ENCODE measurements at regions not wholly inside any gene's neighbourhood (a gene's known extent, or its start where the extent isn't known, plus 50 kb on each side); places are given as distances from the start of the nearest gene placed in this dataset.
A peak's percentile ranks its signal among the peaks of the same experiment; 100 is the strongest.

GRCh38 chr2:12452185-12452584 lies 264.6 kb upstream of the TRIB2 start:
- Histone ChIP-seq H3K4me2 (ENCODE audit: low read length) (no peak overlapping the region), H3K9me3 (ENCODE audit: insufficient read depth, low read length) (no peaks in the 10 kb centered on the region)
- TF ChIP-seq, protein P1, sequence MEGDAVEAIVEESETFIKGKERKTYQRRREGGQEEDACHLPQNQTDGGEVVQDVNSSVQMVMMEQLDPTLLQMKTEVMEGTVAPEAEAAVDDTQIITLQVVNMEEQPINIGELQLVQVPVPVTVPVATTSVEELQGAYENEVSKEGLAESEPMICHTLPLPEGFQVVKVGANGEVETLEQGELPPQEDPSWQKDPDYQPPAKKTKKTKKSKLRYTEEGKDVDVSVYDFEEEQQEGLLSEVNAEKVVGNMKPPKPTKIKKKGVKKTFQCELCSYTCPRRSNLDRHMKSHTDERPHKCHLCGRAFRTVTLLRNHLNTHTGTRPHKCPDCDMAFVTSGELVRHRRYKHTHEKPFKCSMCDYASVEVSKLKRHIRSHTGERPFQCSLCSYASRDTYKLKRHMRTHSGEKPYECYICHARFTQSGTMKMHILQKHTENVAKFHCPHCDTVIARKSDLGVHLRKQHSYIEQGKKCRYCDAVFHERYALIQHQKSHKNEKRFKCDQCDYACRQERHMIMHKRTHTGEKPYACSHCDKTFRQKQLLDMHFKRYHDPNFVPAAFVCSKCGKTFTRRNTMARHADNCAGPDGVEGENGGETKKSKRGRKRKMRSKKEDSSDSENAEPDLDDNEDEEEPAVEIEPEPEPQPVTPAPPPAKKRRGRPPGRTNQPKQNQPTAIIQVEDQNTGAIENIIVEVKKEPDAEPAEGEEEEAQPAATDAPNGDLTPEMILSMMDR (IDR thresholded peaks at IDR 0.05; ENCODE audit: low read depth, low read length) = no peak
- TF ChIP-seq EZH2phosphoT487 (IDR thresholded peaks at IDR 0.05; ENCODE audit: low read depth) = no peak

DNA sequence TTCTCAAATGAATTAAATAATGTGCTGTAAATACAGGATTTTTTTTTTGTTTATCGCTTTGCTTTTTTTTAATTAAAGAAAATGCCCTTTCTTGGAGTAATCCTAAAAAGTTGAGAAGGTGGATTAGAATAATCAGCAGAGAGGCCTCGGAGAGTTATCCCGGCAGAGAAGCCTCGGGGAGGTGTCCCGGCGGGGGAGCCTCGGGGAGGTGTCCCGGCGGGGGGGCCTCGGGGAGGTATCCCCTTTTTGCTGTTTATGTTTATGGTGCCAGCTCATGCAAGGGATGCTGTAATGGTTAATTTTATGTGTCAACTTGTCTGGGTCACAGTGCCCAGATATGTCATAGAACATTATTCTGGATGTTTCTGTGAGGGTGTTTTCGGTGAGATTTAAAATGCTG lies 263.0 kb upstream of the TRIB2 start:
- no peaks in the 10 kb centered on the region for H4K20me1 ChIP-seq (ENCODE audit: insufficient read depth, low read length)
- H3K9me3 ChIP-seq (ENCODE audit: insufficient read depth, low read length) = no peaks in the 10 kb centered on the region
- H3K27me3 ChIP-seq (ENCODE audit: low read depth, low read length) = 0 out of 2 replicates have a peak, but pooled peaks cover 4% of the 10 kb centered on the region
- H3K4me2 ChIP-seq (ENCODE audit: low read length) = no peak overlapping the region
- no peak overlapping the region for H3K4me3 ChIP-seq (ENCODE audit: low read length)
- no peaks in the 10 kb centered on the region for H3K36me3 ChIP-seq (replicated peaks; ENCODE audit: low read depth, low read length)
- H3K79me2 ChIP-seq (ENCODE audit: low read length) = no peaks in the 10 kb centered on the region
- no peaks in the 10 kb centered on the region for H3K4me1 ChIP-seq (ENCODE audit: low read length)
- no peak overlapping the region for H3K9ac ChIP-seq (ENCODE audit: low read length)
- TF ChIP-seq, protein P1 (IDR thresholded peaks at IDR 0.05; ENCODE audit: low read depth, low read length) = no peak
- TF ChIP-seq EZH2phosphoT487 (IDR thresholded peaks at IDR 0.05; ENCODE audit: low read depth) = no peak
- H3K27ac ChIP-seq (ENCODE audit: low read length) = no peak overlapping the region
- no peak overlapping the region for H2AFZ ChIP-seq (ENCODE audit: low read depth, low read length)

More at GRCh38 chr2:12452185-12452584, 264.6 kb upstream of the TRIB2 start:
- H2AFZ ChIP-seq (ENCODE audit: low read depth, low read length) = no peak overlapping the region
- no peaks in the 10 kb centered on the region for H3K79me2 ChIP-seq (ENCODE audit: low read length)
- no peak overlapping the region for H3K9ac ChIP-seq (ENCODE audit: low read length)
- H3K27ac ChIP-seq (ENCODE audit: low read length) = no peak overlapping the region
- H3K27me3 ChIP-seq (ENCODE audit: low read depth, low read length) = 0 out of 2 replicates have a peak, but pooled peaks cover 4% of the 10 kb centered on the region
- H3K36me3 ChIP-seq (replicated peaks; ENCODE audit: low read depth, low read length) = no peaks in the 10 kb centered on the region
- H4K20me1 ChIP-seq (ENCODE audit: insufficient read depth, low read length) = no peaks in the 10 kb centered on the region
- no peaks in the 10 kb centered on the region for H3K4me1 ChIP-seq (ENCODE audit: low read length)
- H3K4me3 ChIP-seq (ENCODE audit: low read length) = no peak overlapping the region

DNA sequence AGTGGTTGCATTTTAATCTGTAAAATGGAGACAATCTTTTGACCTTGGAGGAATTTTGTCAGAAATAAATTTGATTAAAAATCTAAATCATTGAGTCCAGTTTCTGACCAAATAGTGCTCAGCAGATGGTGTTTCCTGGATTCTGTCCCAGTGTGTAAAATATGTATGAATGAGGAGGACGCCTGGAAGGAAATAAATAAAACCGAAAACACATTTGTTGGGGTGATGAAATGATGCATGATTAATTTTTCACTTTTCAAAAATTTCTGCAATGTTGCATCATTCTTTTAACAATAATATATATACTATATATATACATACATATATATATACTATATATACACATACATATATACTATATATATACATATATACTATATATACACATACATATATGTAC lies 261.1 kb upstream of the TRIB2 start:
- no peak overlapping the region for H3K27ac ChIP-seq (ENCODE audit: low read length)
- H4K20me1 ChIP-seq (ENCODE audit: insufficient read depth, low read length) = no peaks in the 10 kb centered on the region
- no peaks in the 10 kb centered on the region for H3K36me3 ChIP-seq (replicated peaks; ENCODE audit: low read depth, low read length)
- TF ChIP-seq, protein P1 (IDR thresholded peaks at IDR 0.05; ENCODE audit: low read depth, low read length) = no peak
- no peak overlapping the region for H3K9ac ChIP-seq (ENCODE audit: low read length)
- no peak overlapping the region for H3K4me3 ChIP-seq (ENCODE audit: low read length)
- H3K79me2 ChIP-seq (ENCODE audit: low read length) = no peaks in the 10 kb centered on the region
- no peaks in the 10 kb centered on the region for H3K9me3 ChIP-seq (ENCODE audit: insufficient read depth, low read length)
- H3K4me1 ChIP-seq (ENCODE audit: low read length) = no peaks in the 10 kb centered on the region
- H3K27me3 ChIP-seq (ENCODE audit: low read depth, low read length) = no peaks in the 10 kb centered on the region
- no peak overlapping the region for H3K4me2 ChIP-seq (ENCODE audit: low read length)
- H2AFZ ChIP-seq (ENCODE audit: low read depth, low read length) = no peak overlapping the region

GRCh38 chr2:12456293-12457106 lies 260.2 kb upstream of the TRIB2 start:
- Histone ChIP-seq H2AFZ (ENCODE audit: low read depth, low read length) (no peak overlapping the region), H3K4me2 (ENCODE audit: low read length) (peak overlapping the region; percentile 50), H3K27ac (ENCODE audit: low read length) (no peak overlapping the region), H3K4me1 (ENCODE audit: low read length) (no peaks in the 10 kb centered on the region), H3K27me3 (ENCODE audit: low read depth, low read length) (no peaks in the 10 kb centered on the region), H3K79me2 (ENCODE audit: low read length) (no peaks in the 10 kb centered on the region), H3K9me3 (ENCODE audit: insufficient read depth, low read length) (no peaks in the 10 kb centered on the region), H3K9ac (ENCODE audit: low read length) (no peak overlapping the region), H3K4me3 (ENCODE audit: low read length) (peak overlapping the region; percentile 59), H3K36me3 (replicated peaks; ENCODE audit: low read depth, low read length) (no peaks in the 10 kb centered on the region), H4K20me1 (ENCODE audit: insufficient read depth, low read length) (no peaks in the 10 kb centered on the region)
- TF ChIP-seq EZH2phosphoT487 (IDR thresholded peaks at IDR 0.05; ENCODE audit: low read depth) = no peak
- TF ChIP-seq, protein P1 (IDR thresholded peaks at IDR 0.05; ENCODE audit: low read depth, low read length) = no peak
